IgD-negative memory B cell (primary cell): ENCODE measurements at regions not wholly inside any gene's neighbourhood (a gene's known extent, or its start where the extent isn't known, plus 50 kb on each side); places are given as distances from the start of the nearest gene placed in this dataset.

Experiments used
- H3K27ac Mint-ChIP-seq, 3 donors: one replicate each; pipeline ENCODE4 v1.8.0; 2020 to 2022; ENCODE audit warnings: mild to moderate bottlenecking in 3 of 3, mixed read lengths in 3 of 3, moderate library complexity in 1 of 3
- H3K27me3 Mint-ChIP-seq: one replicate; pipeline ENCODE4 v1.8.0; 2021; ENCODE audit warnings: mixed read lengths
- H3K36me3 Mint-ChIP-seq: one replicate; pipeline ENCODE4 v1.8.0; 2020; ENCODE audit warnings: mild to moderate bottlenecking, mixed read lengths
- H3K4me1 Mint-ChIP-seq, 3 donors: one replicate each; pipeline ENCODE4 v1.8.0; 2020 to 2022; ENCODE audit warnings: mixed read lengths in 3 of 3, mild to moderate bottlenecking in 1 of 3
- H3K4me3 Mint-ChIP-seq, 4 donors: one replicate each; pipeline ENCODE4 v1.8.0; 2020 to 2022; ENCODE audit warnings: mild to moderate bottlenecking in 4 of 4, mixed read lengths in 4 of 4, moderate library complexity in 3 of 4
- H3K9me3 Mint-ChIP-seq, 3 donors: one replicate each; pipeline ENCODE4 v1.8.0; 2020 to 2021; ENCODE audit warnings: mixed read lengths in 3 of 3, mild to moderate bottlenecking in 1 of 3

- Mint-ChIP-seq H3K9me3 (no peaks in the 10 kb centered on the region), H3K27ac (no peak overlapping the region), H3K27me3 (no peaks in the 10 kb centered on the region), H3K36me3 (no peaks in the 10 kb centered on the region), H3K4me3 (no peak overlapping the region), H3K4me1 (peaks cover 0 to 2% (median 2%) of the 10 kb centered on the region in 3 donors)
These were observed 191.5 kb downstream of the ZFP36L2 start for GRCh38 chr2:43034921-43035320.

- Mint-ChIP-seq H3K9me3 (no peaks in the 10 kb centered on the region), H3K27me3 (no peaks in the 10 kb centered on the region), H3K27ac (no peak overlapping the region), H3K36me3 (no peaks in the 10 kb centered on the region), H3K4me1 (peaks cover 0 to 2% (median 2%) of the 10 kb centered on the region in 3 donors), H3K4me3 (no peak overlapping the region)
These were observed 192.2 kb downstream of the ZFP36L2 start for GRCh38 chr2:43034242-43034619.

- no peak overlapping the region for H3K27ac Mint-ChIP-seq
- no peak overlapping the region for H3K4me3 Mint-ChIP-seq
- no peaks in the 10 kb centered on the region for H3K9me3 Mint-ChIP-seq
- no peaks in the 10 kb centered on the region for H3K27me3 Mint-ChIP-seq
- H3K36me3 Mint-ChIP-seq, result no peaks in the 10 kb centered on the region
- peaks cover 0 to 2% (median 2%) of the 10 kb centered on the region in 3 donors for H3K4me1 Mint-ChIP-seq
These were observed 192.8 kb downstream of the ZFP36L2 start for GRCh38 chr2:43033466-43034241.

- H3K27me3 Mint-ChIP-seq, result no peaks in the 10 kb centered on the region
- H3K27ac Mint-ChIP-seq, result no peak overlapping the region
- H3K4me1 Mint-ChIP-seq, result peaks cover 0 to 2% (median 2%) of the 10 kb centered on the region in 3 donors
- no peaks in the 10 kb centered on the region for H3K36me3 Mint-ChIP-seq
- no peaks in the 10 kb centered on the region for H3K9me3 Mint-ChIP-seq
- H3K4me3 Mint-ChIP-seq, result no peak overlapping the region
These were observed 193.5 kb downstream of the ZFP36L2 start for GRCh38 chr2:43033016-43033270.

- Mint-ChIP-seq H3K4me1 (peaks cover 0 to 2% (median 2%) of the 10 kb centered on the region in 3 donors), H3K9me3 (no peaks in the 10 kb centered on the region), H3K27me3 (no peaks in the 10 kb centered on the region), H3K4me3 (no peak overlapping the region), H3K36me3 (no peaks in the 10 kb centered on the region), H3K27ac (no peak overlapping the region)
These were observed 194.0 kb downstream of the ZFP36L2 start for GRCh38 chr2:43032213-43033015.

GRCh38 chr2:43031471-43032212 is 194.8 kb downstream of the ZFP36L2 start:
- Mint-ChIP-seq H3K4me1 (peaks cover 0 to 2% (median 2%) of the 10 kb centered on the region in 3 donors), H3K27ac (no peak overlapping the region), H3K9me3 (no peaks in the 10 kb centered on the region), H3K36me3 (no peaks in the 10 kb centered on the region), H3K4me3 (no peak overlapping the region), H3K27me3 (no peaks in the 10 kb centered on the region)

GRCh38 chr2:43030551-43031307 is 195.7 kb downstream of the ZFP36L2 start:
- no peaks in the 10 kb centered on the region for H3K9me3 Mint-ChIP-seq
- H3K4me3 Mint-ChIP-seq, result no peak overlapping the region
- no peak overlapping the region for H3K27ac Mint-ChIP-seq
- H3K27me3 Mint-ChIP-seq, result no peaks in the 10 kb centered on the region
- H3K36me3 Mint-ChIP-seq, result no peaks in the 10 kb centered on the region
- H3K4me1 Mint-ChIP-seq, result peaks cover 2 to 5% (median 4%) of the 10 kb centered on the region in 3 donors

- peaks cover 4 to 9% (median 8%) of the 10 kb centered on the region in 3 donors for H3K4me1 Mint-ChIP-seq
- H3K9me3 Mint-ChIP-seq, result no peaks in the 10 kb centered on the region
- no peaks in the 10 kb centered on the region for H3K27me3 Mint-ChIP-seq
- no peak overlapping the region for H3K4me3 Mint-ChIP-seq
- H3K27ac Mint-ChIP-seq, result no peak overlapping the region
- no peaks in the 10 kb centered on the region for H3K36me3 Mint-ChIP-seq
These were observed 197.2 kb downstream of the ZFP36L2 start for GRCh38 chr2:43029186-43029585.

GRCh38 chr2:43028188-43028587 is 198.2 kb downstream of the ZFP36L2 start:
- Mint-ChIP-seq H3K4me1 (peaks cover 4 to 9% (median 7%) of the 10 kb centered on the region in 3 donors), H3K4me3 (no peak overlapping the region), H3K36me3 (no peaks in the 10 kb centered on the region), H3K9me3 (no peaks in the 10 kb centered on the region), H3K27ac (no peak overlapping the region), H3K27me3 (no peaks in the 10 kb centered on the region)

GRCh38 chr2:43027097-43027873 is 199.1 kb downstream of the ZFP36L2 start:
- H3K36me3 Mint-ChIP-seq, result no peaks in the 10 kb centered on the region
- peaks cover 0 to 3% (median 0%) of the 10 kb centered on the region in 3 donors for H3K9me3 Mint-ChIP-seq
- H3K27ac Mint-ChIP-seq, result no peak overlapping the region
- H3K4me3 Mint-ChIP-seq, result no peak overlapping the region
- H3K4me1 Mint-ChIP-seq, result peaks cover 4 to 7% (median 7%) of the 10 kb centered on the region in 3 donors
- H3K27me3 Mint-ChIP-seq, result no peaks in the 10 kb centered on the region

- Mint-ChIP-seq H3K36me3 (no peaks in the 10 kb centered on the region), H3K4me3 (no peak overlapping the region), H3K27me3 (no peaks in the 10 kb centered on the region), H3K9me3 (peaks cover 0 to 3% (median 2%) of the 10 kb centered on the region in 3 donors), H3K27ac (peak overlapping the region in 1 of 3 donors; percentile 3), H3K4me1 (peaks cover 4 to 7% (median 7%) of the 10 kb centered on the region in 3 donors)
These were observed 199.8 kb downstream of the ZFP36L2 start for GRCh38 chr2:43026426-43027096.

- peak overlapping the region in 1 of 3 donors; percentile 3 for H3K27ac Mint-ChIP-seq
These were observed 200.6 kb downstream of the ZFP36L2 start for GRCh38 chr2:43025709-43026295.

GRCh38 chr2:43024515-43025011 is 201.8 kb downstream of the ZFP36L2 start:
- Mint-ChIP-seq H3K27ac (no peak overlapping the region), H3K4me3 (peak overlapping the region in 1 of 4 donors; percentile 61), H3K4me1 (peaks cover 4 to 7% (median 7%) of the 10 kb centered on the region in 3 donors), H3K27me3 (no peaks in the 10 kb centered on the region), H3K36me3 (no peaks in the 10 kb centered on the region), H3K9me3 (peaks cover 2 to 3% (median 3%) of the 10 kb centered on the region in 3 donors)

More at GRCh38 chr2:43025709-43026295, 200.6 kb downstream of the ZFP36L2 start:
- H3K27me3 Mint-ChIP-seq, result no peaks in the 10 kb centered on the region
- peaks cover 4 to 7% (median 7%) of the 10 kb centered on the region in 3 donors for H3K4me1 Mint-ChIP-seq
- H3K4me3 Mint-ChIP-seq, result no peak overlapping the region
- no peaks in the 10 kb centered on the region for H3K36me3 Mint-ChIP-seq
- peaks cover 2 to 3% (median 3%) of the 10 kb centered on the region in 3 donors for H3K9me3 Mint-ChIP-seq
